ENCODE measurements at regions not wholly inside any gene's neighbourhood (a gene's known extent, or its start where the extent isn't known, plus 50 kb on each side); places are given as distances from the start of the nearest gene placed in this dataset.

DNA sequence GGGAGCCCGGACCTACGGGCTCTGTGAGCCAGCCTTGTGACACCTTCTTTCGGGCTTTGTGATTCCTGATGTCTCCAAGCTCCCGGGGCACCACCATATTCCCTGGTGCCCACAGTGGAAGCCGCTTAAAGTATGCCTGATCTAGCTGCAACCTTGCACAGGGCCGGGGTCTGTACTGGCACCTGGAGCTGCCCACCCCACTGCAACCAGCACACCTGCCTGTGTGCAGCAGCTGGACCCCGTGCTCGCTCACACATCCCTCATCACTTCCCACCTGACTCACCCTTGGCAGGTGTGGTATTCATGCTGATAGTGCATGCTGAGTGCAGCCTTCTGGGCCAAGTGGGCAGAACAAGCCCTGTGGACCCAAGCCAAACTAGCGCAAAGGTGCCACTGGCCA is 1981.1 kb upstream of the PCDH20 start:
- Histone ChIP-seq H3K4me2 (ENCODE audit: low read depth, low read length) (no peak overlapping the region), H3K27ac (ENCODE audit: insufficient read depth, low read length) (no peak overlapping the region), H3K14ac (replicated peaks; ENCODE audit: low read depth, low read length) (no peak overlapping the region), H3K4me1 (ENCODE audit: control insufficient read depth, insufficient read depth, low read length) (no peaks in the 10 kb centered on the region), H2BK5ac (ENCODE audit: low read depth, low read length, poor library complexity, severe bottlenecking) (no peak overlapping the region), H3K18ac (ENCODE audit: low read depth, low read length) (no peak overlapping the region), H3K23ac (ENCODE audit: low read depth, low read length) (no peak overlapping the region), H4K8ac (ENCODE audit: low read depth in 2 of 2, low read length in 2 of 2) (no peak overlapping the region), H3K9ac (ENCODE audit: low read depth, low read length) (no peak overlapping the region), H2AK9ac (replicated peaks; ENCODE audit: low read depth, low read length, poor library complexity) (no peak overlapping the region), H3K9me3 (ENCODE audit: control insufficient read depth, insufficient read depth, low read length) (no peaks in the 10 kb centered on the region), H4K20me1 (ENCODE audit: insufficient read depth, low read length) (no peaks in the 10 kb centered on the region), H4K5ac (ENCODE audit: low read depth, low read length) (no peak overlapping the region), H3K56ac (ENCODE audit: extremely low read depth, insufficient read depth, low read length) (no peak overlapping the region), H2AK5ac (ENCODE audit: low read depth, low read length) (no peak overlapping the region), H2AFZ (replicated peaks; ENCODE audit: low read length, poor library complexity) (no peak overlapping the region), H2BK20ac (ENCODE audit: low read depth, low read length) (no peak overlapping the region), H3K4me3 (ENCODE audit: insufficient read depth, low read depth, low read length) (no peak overlapping the region), H2BK120ac (ENCODE audit: low read depth, low read length) (no peak overlapping the region), H2BK15ac (ENCODE audit: low read depth, low read length) (no peak overlapping the region), H3K9me1 (ENCODE audit: insufficient read depth, low read length) (no peaks in the 10 kb centered on the region), H3K79me1 (ENCODE audit: low read depth in 1 of 2, low read length in 2 of 2) (no peaks in the 10 kb centered on the region), H3K36me3 (ENCODE audit: control insufficient read depth, insufficient read depth, low read length) (no peaks in the 10 kb centered on the region), H3K4ac (ENCODE audit: low read depth, low read length) (no peak overlapping the region), H3K27me3 (ENCODE audit: control insufficient read depth, insufficient read depth, low read length) (no peaks in the 10 kb centered on the region), H4K91ac (ENCODE audit: insufficient read depth, low read depth, low read length) (no peak overlapping the region)
- ChIA-PET POLR2A (ENCODE audit: unreplicated experiment) (no interaction called here), CTCF (no interaction called here)
- ATAC-seq (ENCODE audit: low read depth) (no peak), DNase-seq (no peak)
- dilution Hi-C loops (cut with HindIII; ENCODE audit: low sequenced_read_pairs, unreplicated experiment) (no loop called here), intact Hi-C loops (cut with micrococcal nuclease) (no loop called here), in situ Hi-C loops (cut with MboI; ENCODE audit: low sequenced_read_pairs) (no loop called here)
- TF ChIP-seq POLR2A (IDR thresholded peaks at IDR 0.05; ENCODE audit: low read depth, low read length) (no peak), MXI1 (IDR thresholded peaks at IDR 0.05; ENCODE audit: borderline replicate concordance, low read depth, low read length) (no peak), RFX5 (IDR thresholded peaks at IDR 0.05; ENCODE audit: low read depth, low read length) (no peak), BHLHE40 (IDR thresholded peaks at IDR 0.05; ENCODE audit: low read depth, low read length) (no peak)
- TF ChIP-seq, protein P1, sequence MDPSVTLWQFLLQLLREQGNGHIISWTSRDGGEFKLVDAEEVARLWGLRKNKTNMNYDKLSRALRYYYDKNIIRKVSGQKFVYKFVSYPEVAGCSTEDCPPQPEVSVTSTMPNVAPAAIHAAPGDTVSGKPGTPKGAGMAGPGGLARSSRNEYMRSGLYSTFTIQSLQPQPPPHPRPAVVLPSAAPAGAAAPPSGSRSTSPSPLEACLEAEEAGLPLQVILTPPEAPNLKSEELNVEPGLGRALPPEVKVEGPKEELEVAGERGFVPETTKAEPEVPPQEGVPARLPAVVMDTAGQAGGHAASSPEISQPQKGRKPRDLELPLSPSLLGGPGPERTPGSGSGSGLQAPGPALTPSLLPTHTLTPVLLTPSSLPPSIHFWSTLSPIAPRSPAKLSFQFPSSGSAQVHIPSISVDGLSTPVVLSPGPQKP (IDR thresholded peaks at IDR 0.05; ENCODE audit: borderline replicate concordance, low read depth, low read length), result no peak
- BruUV-seq (replicated peaks), result no TSS peak
- 96% methylated on average over 4 of the region's 9 CpGs; no CpG with 5 or more reads in 1 of the 2 experiments for WGBS, 2 experiments (ENCODE audit: extremely low coverage in 2 of 2, insufficient read length in 1 of 2)
